Renal cortex interstitium (tissue), 11 donors: ENCODE measurements at regions not wholly inside any gene's neighbourhood (a gene's known extent, or its start where the extent isn't known, plus 50 kb on each side); places are given as distances from the start of the nearest gene placed in this dataset.
"Not testable (repeated sequence)": the region's sequence is repeated elsewhere in the genome, so short reads cannot be mapped to it uniquely, and the experiment has no call there.

Experiments
- DNase-seq, 11 donors: peaks; one replicate each; pipeline ENCODE4 v3.0.0-alpha.2; 2013; ENCODE audit warnings: low read depth in 9 of 11, low spot score in 4 of 11; ENCODE audit errors: extremely low read depth in 1 of 11

DNA sequence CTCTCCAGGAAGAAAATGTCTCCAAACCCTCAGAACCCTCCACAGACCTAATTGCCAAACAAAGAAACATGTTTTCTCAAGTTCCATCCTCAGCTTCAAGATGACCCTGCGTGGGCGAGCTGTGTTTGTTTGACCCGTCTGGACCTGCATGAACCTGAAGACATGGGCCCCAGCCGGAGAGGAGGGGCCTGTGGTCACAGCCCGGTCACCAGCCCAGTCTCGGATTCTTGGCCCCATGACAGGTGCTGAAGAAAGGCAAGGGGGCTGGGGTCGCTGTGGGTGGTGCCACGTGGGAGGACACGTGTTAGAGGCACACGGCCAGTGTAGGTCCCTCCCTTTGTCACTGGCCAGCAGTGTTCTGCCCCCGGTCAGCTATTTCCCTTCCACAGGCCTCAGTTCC is 118.1 kb upstream of the FOXD4L5 start:
- not testable (repeated sequence) for DNase-seq

DNA sequence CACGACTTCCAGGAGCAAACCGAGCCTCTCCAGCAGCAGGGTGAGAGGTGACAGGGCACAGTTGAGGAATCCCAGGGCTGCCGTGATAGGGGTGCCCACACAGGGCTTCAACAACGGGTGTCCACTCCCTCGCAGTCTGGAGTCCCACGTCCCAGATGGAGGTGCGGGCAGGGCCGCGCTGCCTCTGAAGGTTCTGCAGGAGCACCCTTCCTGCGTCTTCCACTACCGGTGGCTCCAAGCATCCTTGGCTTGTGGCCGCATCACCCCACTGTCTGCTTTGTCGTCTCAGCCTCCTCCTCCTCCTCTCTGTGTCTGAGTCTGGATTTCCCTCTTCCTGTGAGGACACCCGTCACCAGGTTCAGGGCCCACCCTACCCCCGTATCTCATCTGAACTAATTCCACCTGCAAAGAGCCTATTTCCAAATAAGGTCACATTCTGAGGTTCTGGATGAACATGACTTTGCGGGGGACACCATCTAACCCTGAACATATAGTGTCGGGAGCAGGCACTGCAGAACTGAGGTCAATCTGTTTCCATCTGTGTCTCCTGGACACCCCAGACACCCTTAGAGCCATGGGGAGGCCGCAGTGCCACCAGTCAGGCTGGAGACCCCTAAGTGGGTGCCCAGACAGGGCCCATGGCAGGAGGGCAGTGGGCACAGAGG is 117.3 kb upstream of the FOXD4L5 start:
- not testable (repeated sequence) for DNase-seq

DNA sequence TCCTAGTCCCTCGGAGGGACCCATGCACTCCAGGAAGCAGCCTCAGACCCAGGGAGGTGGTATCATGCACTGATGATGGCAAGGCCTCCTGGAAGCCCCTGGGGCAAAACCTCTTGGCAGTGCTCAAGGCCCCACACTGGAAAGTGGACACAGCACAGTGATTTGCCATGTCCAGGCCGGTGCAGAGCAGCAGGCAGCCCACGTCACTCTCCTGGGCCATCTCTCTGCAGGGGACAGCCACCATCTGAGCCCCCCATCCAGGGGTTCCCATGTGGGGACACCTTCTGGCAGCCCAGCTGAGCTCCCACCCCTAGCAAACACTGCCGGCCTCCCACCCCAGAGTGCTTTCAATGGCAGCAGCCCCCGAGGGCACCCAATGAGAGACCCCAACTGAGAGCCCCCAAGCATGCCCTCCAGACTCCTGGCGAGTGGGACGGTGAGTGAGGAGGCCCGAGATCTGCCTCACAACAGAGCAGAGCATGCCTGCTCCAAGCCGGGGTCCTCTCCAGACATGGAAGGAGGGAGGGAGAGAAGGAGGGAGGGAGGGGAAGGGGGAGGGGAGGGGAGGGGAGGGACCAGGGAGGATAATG is 116.5 kb upstream of the FOXD4L5 start:
- not testable (repeated sequence) for DNase-seq

DNA sequence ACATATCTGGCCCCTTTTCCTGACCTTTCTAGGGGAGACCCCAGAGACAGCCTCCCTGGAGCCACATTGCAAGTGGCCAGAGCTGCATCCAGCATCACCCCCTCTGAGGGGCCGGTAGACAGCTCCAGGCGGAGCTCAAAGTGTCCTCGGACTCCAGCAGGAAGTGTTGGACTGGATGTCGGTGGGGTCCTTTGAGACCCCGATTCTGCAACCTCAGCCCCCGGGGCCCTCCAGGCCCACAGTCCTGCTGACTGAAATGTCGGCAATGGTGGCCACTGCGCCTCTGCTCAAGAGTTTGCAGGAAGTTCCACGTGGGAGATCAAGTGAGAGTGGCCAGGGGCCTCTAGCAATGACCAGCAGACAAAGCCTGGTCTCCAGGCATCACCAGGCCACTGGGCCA is 115.9 kb upstream of the FOXD4L5 start:
- no peak for DNase-seq

DNA sequence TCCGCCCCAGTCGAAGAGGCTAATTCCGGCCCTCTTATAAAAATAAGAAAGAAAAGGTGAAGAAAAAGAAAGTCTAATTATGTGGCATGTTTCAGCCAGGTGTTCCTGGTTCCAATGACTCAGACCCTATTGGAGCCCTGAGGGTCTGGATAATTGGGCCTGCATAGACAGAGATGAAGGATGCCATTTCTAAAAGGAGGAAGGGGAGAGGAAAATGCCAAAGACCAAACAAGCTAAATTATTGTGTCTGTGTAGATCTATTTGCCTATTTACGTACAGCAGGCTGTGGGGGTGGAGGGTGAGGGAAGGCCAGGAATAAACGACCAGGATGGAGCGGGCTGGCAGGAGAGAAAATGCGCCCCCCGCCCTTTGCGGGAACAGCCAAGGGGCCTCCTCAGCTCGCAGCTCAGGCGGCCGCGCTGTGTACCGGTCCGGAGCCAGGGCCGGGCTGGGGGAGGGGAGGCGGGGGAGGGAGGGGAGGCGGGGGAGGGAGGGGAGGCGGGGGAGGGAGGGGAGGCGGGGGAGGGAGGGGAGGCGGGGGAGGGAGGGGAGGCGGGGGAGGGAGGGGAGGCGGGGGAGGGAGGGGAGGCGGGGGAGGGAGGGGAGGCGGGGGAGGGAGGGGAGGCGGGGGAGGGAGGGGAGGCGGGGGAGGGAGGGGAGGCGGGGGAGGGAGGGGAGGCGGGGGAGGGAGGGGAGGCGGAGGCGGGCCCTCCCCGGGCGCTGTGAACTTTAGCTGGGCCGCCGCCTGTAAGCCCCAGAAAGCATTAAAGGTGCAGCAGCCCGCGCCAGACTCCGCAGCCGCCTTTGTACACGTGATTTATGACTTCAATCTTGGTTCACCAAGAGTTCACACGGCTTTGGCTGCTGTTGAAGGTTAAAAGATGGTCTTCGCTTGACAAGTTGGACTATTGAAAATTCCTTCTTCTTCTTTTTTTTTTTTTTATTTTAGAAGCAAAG is 113.0 kb upstream of the FOXD4L5 start:
- not testable (repeated sequence) for DNase-seq

DNA sequence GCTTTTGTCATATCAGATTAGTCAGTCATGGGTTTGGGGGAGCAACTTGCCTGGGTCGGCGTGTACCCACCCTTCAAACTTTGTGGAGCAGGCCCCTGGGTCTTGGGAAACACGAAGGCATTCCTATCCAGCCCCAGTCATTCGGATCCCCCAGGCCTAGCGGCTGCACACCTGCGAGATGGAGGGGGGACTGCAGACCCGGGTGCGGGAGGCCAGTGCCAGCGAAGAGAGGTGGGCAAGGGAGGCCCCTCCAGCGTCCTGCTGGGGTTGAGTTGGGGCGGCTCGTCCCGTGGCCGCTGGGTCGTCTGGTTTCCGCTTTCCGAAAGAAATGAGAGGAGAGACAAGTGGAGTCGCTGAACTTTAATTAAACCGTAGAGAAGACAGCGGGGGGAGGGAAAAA is 112.2 kb upstream of the FOXD4L5 start:
- DNase-seq: not testable (repeated sequence)

DNA sequence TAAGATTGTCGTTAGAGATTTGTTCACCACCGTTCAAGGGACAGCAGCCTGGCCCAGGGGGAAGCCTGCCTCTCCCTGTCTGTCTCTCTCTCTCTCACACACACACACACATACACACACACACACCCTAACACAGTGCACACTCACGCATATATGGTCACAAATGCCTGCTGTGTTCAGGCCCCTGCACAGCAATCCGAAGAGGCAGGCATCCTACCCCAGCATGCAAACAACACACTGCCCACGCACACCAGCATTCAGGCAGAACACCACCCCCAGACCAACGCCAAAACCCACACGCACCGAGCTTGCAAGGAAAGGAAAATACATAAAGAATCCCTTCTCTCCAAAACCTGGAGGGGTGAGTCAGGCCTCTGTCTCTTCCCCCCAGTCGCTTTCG is 111.6 kb upstream of the FOXD4L5 start:
- not testable (repeated sequence) for DNase-seq

DNA sequence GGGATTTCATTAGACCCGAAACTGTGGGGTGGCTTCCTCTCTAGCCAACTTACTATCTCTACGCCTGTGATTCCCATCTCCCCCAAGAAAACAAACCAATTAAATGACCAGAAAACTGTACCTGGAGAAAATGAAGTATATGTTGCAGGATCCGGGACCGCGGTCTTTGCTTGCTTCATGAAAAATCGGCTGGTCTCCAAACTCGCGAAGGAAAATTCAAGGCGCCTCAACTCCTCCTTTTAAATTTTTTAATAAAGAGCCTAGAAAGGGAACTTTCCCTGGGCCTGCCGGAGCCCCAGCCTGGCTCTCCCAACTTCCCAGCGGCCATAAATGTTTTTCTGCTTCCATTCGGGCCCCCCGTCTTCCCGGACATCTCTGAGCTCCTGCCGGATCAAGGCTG is 110.8 kb upstream of the FOXD4L5 start:
- DNase-seq: not testable (repeated sequence)

DNA sequence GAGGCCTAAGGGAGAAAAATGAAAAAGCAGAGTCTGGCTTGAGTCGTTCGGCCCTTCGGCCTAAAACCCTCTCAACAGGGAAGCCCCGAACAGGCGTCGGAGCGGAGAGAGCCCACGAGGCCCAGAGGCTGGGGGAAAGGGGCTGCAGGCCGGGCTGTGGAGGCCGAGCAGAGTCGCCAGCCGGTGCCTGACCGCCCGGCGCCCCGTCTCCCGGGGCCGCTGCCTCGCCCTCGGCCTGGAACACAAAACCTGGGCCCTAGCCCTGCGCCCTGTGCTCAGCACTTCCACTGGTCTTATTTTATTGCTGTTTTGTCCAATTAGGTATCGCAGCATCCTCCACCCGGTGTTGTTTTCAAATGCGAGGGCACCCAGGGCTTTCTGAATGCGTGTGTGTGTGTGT is 110.1 kb upstream of the FOXD4L5 start:
- not testable (repeated sequence) for DNase-seq

DNA sequence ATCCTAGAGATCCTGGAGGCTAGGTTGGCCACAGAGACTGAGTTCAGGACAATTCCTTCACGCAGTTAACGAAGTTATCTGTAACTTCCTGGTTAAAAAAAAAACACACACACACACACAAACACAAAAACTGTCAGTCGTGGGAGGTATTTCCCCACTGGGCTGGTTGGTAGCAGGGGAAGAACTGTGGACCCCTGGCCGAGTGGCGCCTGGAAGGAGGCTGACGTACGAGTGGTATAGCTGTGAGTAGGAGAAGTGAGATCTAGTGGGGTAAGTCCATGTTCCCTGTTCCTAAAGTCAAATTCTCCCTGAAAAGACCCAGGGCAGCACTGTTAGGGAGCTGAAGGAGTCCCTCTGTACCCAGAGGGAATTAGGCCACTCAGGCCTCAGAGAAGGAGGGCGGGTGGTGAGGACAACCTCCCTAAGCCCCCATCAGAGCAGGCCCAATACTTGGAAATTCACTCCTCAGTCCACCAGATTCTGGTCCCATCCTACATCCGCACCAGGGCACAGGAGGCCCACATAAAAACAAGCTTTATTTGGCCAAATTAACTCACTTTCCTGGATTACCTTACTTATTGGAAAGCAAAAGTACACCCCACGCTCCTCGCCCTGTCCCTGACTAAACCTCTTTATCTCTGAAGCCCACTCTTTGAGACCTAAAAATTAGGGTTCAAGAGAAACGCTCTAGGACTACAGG is 108.3 kb upstream of the FOXD4L5 start:
- not testable (repeated sequence) for DNase-seq

DNA sequence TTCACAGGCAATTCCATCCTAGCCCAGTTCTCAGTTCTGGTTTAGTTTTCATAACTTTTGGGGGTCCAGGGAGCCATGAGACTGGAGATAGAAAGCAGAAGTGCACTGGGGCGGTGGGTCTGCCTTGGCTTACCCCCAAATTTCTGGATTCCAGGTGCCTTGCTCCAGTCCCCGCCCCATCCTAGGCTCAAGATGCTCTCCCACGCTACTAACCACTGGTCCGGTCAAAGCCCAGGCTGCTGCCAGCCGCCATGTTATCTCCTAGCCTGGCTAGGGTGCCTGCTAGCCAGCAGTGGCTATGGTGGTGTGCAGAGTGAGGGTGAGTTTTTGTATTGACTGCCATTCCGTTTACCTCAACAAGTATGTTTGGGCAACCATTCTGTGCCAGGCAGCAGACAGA is 107.6 kb upstream of the FOXD4L5 start:
- not testable (repeated sequence) for DNase-seq

DNA sequence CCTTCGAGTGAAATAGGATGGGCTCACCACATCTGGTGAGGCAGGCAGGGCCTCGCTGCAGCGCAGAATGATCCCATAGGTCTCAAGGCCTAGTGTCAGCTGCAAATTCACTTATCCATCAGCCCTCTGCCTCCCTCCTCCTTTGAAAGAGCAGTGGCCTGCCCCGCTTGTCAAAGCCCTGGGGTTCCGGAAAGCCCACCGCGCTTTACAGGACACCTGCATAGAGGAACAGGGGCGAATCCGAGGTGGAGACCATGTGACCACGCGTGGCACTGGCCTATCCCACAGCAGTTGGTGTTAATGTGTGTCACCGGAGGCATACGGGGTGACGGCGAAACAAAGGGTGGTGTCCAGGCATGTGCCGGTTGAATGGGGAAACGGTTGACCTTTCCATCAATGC is 104.7 kb upstream of the FOXD4L5 start:
- DNase-seq: not testable (repeated sequence)

DNA sequence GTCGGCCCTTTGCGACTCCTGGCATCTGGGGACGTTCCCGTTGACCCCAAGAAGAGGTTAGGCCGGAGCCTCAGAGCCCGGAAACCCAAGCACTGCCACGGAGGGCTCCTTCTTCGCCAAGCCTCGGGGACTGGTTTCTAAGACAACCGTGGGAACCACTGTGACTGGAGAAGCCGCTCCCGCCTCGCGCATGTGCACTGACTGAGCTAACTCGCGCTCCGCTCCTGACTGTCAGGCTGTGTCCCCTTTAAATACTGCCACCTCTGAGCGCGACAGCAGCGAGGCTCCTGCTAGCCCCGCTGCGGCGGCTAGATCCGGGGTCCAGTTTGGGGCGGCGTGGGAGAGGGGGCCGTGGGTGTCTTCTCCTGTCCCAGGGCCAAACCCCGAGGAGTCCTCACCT is 104.2 kb upstream of the FOXD4L5 start:
- not testable (repeated sequence) for DNase-seq

DNA sequence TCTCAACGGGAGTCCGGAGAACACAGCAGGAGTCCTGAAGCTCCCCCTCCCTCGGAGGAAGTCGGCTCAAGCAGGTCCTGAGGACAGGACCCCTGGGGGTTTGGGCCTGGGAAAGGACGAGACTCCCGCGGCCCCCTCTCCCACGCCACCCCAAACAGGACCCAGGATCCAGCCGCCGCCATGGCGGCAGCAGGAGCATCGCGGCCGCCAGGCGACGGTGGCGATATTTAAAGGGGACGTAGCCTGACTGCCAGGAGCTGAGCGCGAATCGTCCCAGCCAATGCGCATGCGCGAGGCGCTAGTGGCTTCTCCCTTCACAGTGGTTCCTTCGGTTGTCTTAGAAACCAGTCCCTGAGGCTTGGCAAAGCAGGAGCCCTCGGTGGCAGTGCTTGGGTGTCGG is 101.7 kb upstream of the FOXD4L5 start:
- DNase-seq: peak; percentile 24 to 79 (median 48)

DNA sequence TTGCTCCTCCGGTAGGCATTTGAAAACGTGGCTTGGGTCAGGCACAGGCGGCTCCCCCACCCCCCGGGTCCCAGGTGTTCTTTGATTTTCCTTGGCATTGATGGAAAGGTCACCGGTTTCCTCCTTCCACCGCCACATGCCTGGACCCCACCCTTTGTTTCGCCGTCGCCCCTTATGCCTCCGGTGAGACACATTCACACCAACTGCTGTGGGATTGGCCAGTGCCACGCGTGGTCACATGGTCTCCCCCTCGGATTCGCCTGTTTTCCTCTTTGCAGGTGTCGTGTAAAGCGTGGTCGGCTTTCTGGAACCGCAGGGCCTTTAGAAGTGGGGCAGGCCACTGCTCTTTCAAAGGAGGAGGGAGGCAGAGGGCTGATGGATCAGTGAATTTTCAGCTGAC is 101.2 kb upstream of the FOXD4L5 start:
- DNase-seq: not testable (repeated sequence)

DNA sequence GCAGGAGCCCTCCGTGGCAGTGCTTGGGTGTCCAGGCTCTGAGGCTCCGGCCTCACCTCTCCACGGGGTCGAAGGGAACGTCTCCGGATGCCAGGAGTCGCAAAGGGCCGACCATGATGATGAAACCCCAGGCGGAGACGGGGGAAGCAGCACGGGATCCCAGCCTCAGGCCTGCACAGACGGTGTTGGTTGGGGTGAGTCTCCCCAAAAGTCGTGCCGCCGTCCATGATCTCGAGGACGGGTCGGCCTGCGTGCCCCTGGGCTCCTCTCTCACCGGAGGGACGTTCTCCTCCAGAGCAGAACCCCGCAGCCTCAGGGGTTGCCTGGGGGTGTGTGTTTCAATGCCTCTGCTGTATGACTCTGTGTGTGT is 100.6 kb upstream of the FOXD4L5 start:
- DNase-seq: not testable (repeated sequence)

DNA sequence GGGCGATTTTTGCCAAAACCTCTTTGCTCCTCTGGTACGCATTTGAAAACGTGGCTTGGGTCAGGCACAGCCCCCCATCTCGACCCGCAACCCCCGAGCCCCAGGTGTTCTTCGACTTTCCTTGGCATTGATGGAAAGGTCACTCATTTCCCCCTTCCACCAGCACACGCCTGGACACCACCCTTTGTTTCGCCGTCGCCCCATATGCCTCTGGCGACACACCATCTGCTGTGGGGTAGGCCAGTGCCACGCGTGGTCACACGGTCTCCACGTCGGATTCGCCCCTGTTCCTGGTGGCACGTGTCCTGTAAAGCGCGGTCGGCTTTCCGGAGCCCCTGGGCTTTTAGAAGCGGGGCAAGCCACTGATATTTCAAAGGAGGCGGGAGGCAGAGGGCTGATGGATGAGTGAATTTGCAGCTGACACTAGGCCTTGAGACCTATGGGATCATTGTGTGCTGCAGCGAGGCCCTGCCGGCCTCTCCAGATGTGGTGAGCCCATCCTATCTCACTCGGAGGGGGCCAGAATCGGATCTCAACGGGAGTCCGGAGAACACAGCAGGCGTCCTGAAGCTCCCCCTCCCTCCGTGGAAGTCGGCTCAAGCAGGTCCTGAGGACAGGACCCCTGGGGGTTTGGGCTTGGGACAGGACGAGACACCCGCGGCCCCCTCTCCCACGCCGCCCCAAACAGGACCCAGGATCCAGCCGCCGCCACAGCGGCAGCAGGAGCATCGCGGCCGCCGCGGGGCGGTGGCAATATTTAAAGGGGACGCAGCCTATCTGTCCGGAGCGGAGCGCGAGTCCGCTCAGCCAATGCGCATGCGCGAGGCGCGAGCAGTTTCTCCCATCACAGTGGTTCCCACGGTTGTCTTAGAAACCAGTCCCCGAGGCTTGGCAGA is 100.0 kb upstream of the FOXD4L5 start:
- DNase-seq: not testable (repeated sequence)

DNA sequence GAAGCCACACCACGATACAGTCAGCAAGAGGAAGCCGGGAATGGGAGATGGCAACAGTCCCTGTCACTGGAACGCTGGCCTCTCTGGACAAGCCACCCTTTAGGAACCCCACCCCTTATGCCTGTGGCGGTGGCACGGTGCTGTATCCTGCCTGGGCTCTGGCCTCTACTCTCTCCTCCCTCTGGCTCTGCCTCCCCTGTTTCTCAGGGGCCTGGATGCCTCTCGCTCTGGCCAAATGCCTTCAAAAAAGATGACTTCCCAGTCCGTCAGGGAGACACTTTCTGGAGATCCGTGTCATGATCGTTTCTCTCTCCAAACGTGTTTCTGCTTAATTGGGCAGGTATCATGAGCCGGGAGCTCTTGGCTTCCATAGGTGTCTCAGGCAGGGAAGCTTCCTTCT is 99.1 kb upstream of the FOXD4L5 start:
- not testable (repeated sequence) for DNase-seq
